Common myeloid progenitor, CD34-positive (primary cell): ENCODE measurements at regions not wholly inside any gene's neighbourhood (a gene's known extent, or its start where the extent isn't known, plus 50 kb on each side); places are given as distances from the start of the nearest gene placed in this dataset.

ENCODE experiments used
- CTCF ChIA-PET: fragments of 350-600 bp; sonication (Branson Sonifier 250); formaldehyde crosslinking; loops from one replicate; lab custom pipeline; 2021; ENCODE audit warnings: antibody characterized with exemption; lab: Charles Lee
- POLR2A ChIA-PET: fragments of 350-600 bp; sonication (Branson Sonifier 250); formaldehyde crosslinking; loops from one replicate; lab custom pipeline; 2021; ENCODE audit warnings: antibody characterized with exemption; lab: Charles Lee
- DNase-seq, 3 donors: peaks; one replicate each; pipeline versions ENCODE4 v3.0.0 to v3.0.0-alpha.2; 2013
- H3K27ac ChIP-seq, 2 experiments: 1 replicate in 1 of 2; 2 replicates in 1 of 2; pipeline ENCODE4 v1.7.0; 2013; ENCODE audit warnings: inconsistent platforms in 2 of 2, low read length in 2 of 2, mild to moderate bottlenecking in 2 of 2, low read depth in 1 of 2, moderate library complexity in 1 of 2; ENCODE audit not compliant: severe bottlenecking in 2 of 2, insufficient read depth in 1 of 2, poor library complexity in 1 of 2
- H3K27me3 ChIP-seq, 5 experiments: replicated peaks in 2 of 5; 1 replicate in 3 of 5; 2 replicates in 2 of 5; pipeline versions ENCODE4 v1.6.1 to v1.7.0; 2013; ENCODE audit warnings: low read length in 4 of 5, mild to moderate bottlenecking in 2 of 5, moderate library complexity in 2 of 5, inconsistent platforms in 1 of 5; ENCODE audit not compliant: insufficient read depth in 5 of 5, control insufficient read depth in 4 of 5
- H3K36me3 ChIP-seq, 4 experiments: 1 replicate in 2 of 4; 2 replicates in 2 of 4; pipeline versions ENCODE4 v1.6.1 to v1.7.0; 2013; ENCODE audit warnings: low read length in 3 of 4, control low read depth in 1 of 4, mild to moderate bottlenecking in 1 of 4; ENCODE audit not compliant: control insufficient read depth in 4 of 4, insufficient read depth in 4 of 4
- H3K4me1 ChIP-seq, 4 experiments: 1 replicate in 3 of 4; 2 replicates in 1 of 4; pipeline versions ENCODE4 v1.6.1 to v1.7.1; 2013; ENCODE audit warnings: low read length in 3 of 4, mild to moderate bottlenecking in 3 of 4, control low read depth in 1 of 4, inconsistent platforms in 1 of 4, moderate library complexity in 1 of 4; ENCODE audit not compliant: control insufficient read depth in 4 of 4, insufficient read depth in 4 of 4; ENCODE audit errors: control extremely low read depth in 1 of 4
- H3K4me3 ChIP-seq, 7 experiments: 1 replicate in 4 of 7; 2 replicates in 3 of 7; pipeline versions ENCODE4 v1.5.1 to v1.7.0; 2013; ENCODE audit warnings: mild to moderate bottlenecking in 7 of 7, low read length in 6 of 7, moderate library complexity in 6 of 7, inconsistent platforms in 2 of 7, low read depth in 2 of 7, control low read depth in 1 of 7; ENCODE audit not compliant: insufficient read depth in 4 of 7, control insufficient read depth in 1 of 7; ENCODE audit errors: extremely low read depth in 1 of 7
- H3K9me3 ChIP-seq, 5 experiments: 1 replicate in 4 of 5; 2 replicates in 1 of 5; pipeline versions ENCODE4 v1.6.1 to v1.7.1; 2013; ENCODE audit warnings: low read length in 4 of 5, mild to moderate bottlenecking in 2 of 5, inconsistent platforms in 1 of 5, low read depth in 1 of 5, moderate library complexity in 1 of 5; ENCODE audit not compliant: control insufficient read depth in 4 of 5, insufficient read depth in 2 of 5; ENCODE audit errors: control extremely low read depth in 1 of 5
- WGBS: methylation state at CpG from one replicate; pipeline ENCODE4 v1.1.5; 2013; ENCODE audit not compliant: insufficient coverage; 5-methylcytosine and 5-hydroxymethylcytosine counted together

GRCh38 chr3:184460276-184460675, 80.4 kb downstream of the CHRD start:
- H3K4me1 ChIP-seq, result no peaks in the 10 kb centered on the region
- H3K36me3 ChIP-seq, result no peaks in the 10 kb centered on the region
- peaks cover 0 to 4% (median 0%) of the 10 kb centered on the region in 5 experiments for H3K9me3 ChIP-seq
- ChIA-PET POLR2A (no interaction called here), CTCF (interaction anchor here (0.7 to 1.8 kb wide), 4 partner anchors 8 to 86 kb away, joined by 3 to 6 read pairs (median 3); no protein-coding TSS in a partner anchor)
- H3K27me3 ChIP-seq, result no peaks in the 10 kb centered on the region
- no peak overlapping the region for H3K4me3 ChIP-seq
- 100% methylated on average over 6 of the region's 8 CpGs for WGBS
- no peak overlapping the region for H3K27ac ChIP-seq
- no peak for DNase-seq

- Histone ChIP-seq H3K27me3 (no peaks in the 10 kb centered on the region), H3K9me3 (peaks cover 0 to 4% (median 0%) of the 10 kb centered on the region in 5 experiments), H3K36me3 (no peaks in the 10 kb centered on the region), H3K4me1 (peaks cover 0 to 5% (median 4%) of the 10 kb centered on the region in 4 experiments), H3K27ac (no peak overlapping the region), H3K4me3 (no peak overlapping the region)
- CTCF ChIA-PET, result interaction anchor here (0.5 to 1.8 kb wide), 5 partner anchors 8 to 89 kb away, joined by 3 to 6 read pairs (median 3); no protein-coding TSS in a partner anchor
- POLR2A ChIA-PET, result interaction anchor here (0.7 kb wide), 1 partner anchor 53 kb away, joined by 3 read pairs; no protein-coding TSS in a partner anchor
- 100% methylated on average over 6 of the region's 6 CpGs for WGBS
- no peak for DNase-seq
Measured at GRCh38 chr3:184461219-184461618, 81.4 kb downstream of the CHRD start.

GRCh38 chr3:184465883-184466412, 86.1 kb downstream of the CHRD start:
- Histone ChIP-seq H3K36me3 (no peaks in the 10 kb centered on the region), H3K27me3 (no peaks in the 10 kb centered on the region), H3K27ac (no peak overlapping the region), H3K4me1 (peaks cover 3 to 35% (median 24%) of the 10 kb centered on the region in 4 experiments), H3K4me3 (no peak overlapping the region), H3K9me3 (no peaks in the 10 kb centered on the region)
- no peak for DNase-seq
- ChIA-PET CTCF (interaction anchor here (0.7 to 6.4 kb wide), 17 partner anchors 8 to 97 kb away, joined by 3 to 104 read pairs (median 5); no protein-coding TSS in a partner anchor), POLR2A (interaction anchor here (1.0 kb wide), 2 partner anchors 46 to 94 kb away, joined by 3 read pairs; no protein-coding TSS in a partner anchor)
- WGBS, result 93% methylated on average over 5 of the region's 5 CpGs

GRCh38 chr3:184466413-184466960, 86.6 kb downstream of the CHRD start:
- ChIA-PET POLR2A (interaction anchor here (0.8 to 1.0 kb wide), 3 partner anchors 15 to 95 kb away, joined by 3 read pairs; no protein-coding TSS in a partner anchor), CTCF (interaction anchor here (0.7 to 6.4 kb wide), 18 partner anchors 8 to 120 kb away, joined by 3 to 104 read pairs (median 4); no protein-coding TSS in a partner anchor)
- peaks cover 3 to 40% (median 25%) of the 10 kb centered on the region in 4 experiments for H3K4me1 ChIP-seq
- 5% methylated on average over 11 of the region's 12 CpGs for WGBS
- no peaks in the 10 kb centered on the region for H3K36me3 ChIP-seq
- H3K4me3 ChIP-seq, result peak overlapping the region in 3 of 7 experiments; percentile 38 to 63 (median 50)
- H3K27ac ChIP-seq, result no peak overlapping the region
- H3K27me3 ChIP-seq, result no peaks in the 10 kb centered on the region
- H3K9me3 ChIP-seq, result no peaks in the 10 kb centered on the region
- peak in 2 of 3 donors; percentile 45 to 53 for DNase-seq

- no peaks in the 10 kb centered on the region for H3K36me3 ChIP-seq
- no peak overlapping the region for H3K4me3 ChIP-seq
- DNase-seq, result no peak
- H3K9me3 ChIP-seq, result no peaks in the 10 kb centered on the region
- no peaks in the 10 kb centered on the region for H3K27me3 ChIP-seq
- ChIA-PET POLR2A (interaction anchor here (0.8 to 1.0 kb wide), 2 partner anchors 14 to 96 kb away, joined by 3 read pairs; no protein-coding TSS in a partner anchor), CTCF (interaction anchor here (0.7 to 6.4 kb wide), 13 partner anchors 10 to 121 kb away, joined by 3 to 104 read pairs (median 5); no protein-coding TSS in a partner anchor)
- H3K4me1 ChIP-seq, result peaks cover 3 to 46% (median 30%) of the 10 kb centered on the region in 4 experiments
- no peak overlapping the region for H3K27ac ChIP-seq
- 80% methylated on average over 7 of the region's 9 CpGs for WGBS
Measured at GRCh38 chr3:184467171-184467570, 87.3 kb downstream of the CHRD start.

- ChIA-PET POLR2A (interaction anchor here (0.7 kb wide), 1 partner anchor 70 kb away, joined by 3 read pairs; no protein-coding TSS in a partner anchor), CTCF (interaction anchor here (0.7 to 6.4 kb wide), 10 partner anchors 10 to 71 kb away, joined by 3 to 104 read pairs (median 4); no protein-coding TSS in a partner anchor)
- Histone ChIP-seq H3K4me1 (peaks cover 8 to 74% (median 53%) of the 10 kb centered on the region in 4 experiments), H3K36me3 (no peaks in the 10 kb centered on the region), H3K9me3 (no peaks in the 10 kb centered on the region), H3K4me3 (no peak overlapping the region), H3K27me3 (no peaks in the 10 kb centered on the region), H3K27ac (peak overlapping the region in 1 of 2 experiments; percentile 22)
- DNase-seq, result peak in 2 of 3 donors; percentile 50 to 57
- WGBS, result 20% methylated on average over 1 of the region's 6 CpGs
Measured at GRCh38 chr3:184470551-184470950, 90.7 kb downstream of the CHRD start.
